ENCODE measurements at regions not wholly inside any gene's neighbourhood (a gene's known extent, or its start where the extent isn't known, plus 50 kb on each side); places are given as distances from the start of the nearest gene placed in this dataset.

- TF ChIP-seq GABPA (IDR thresholded peaks at IDR 0.05; ENCODE audit: borderline replicate concordance, insufficient read depth, low read length) = no peak
- no peak for TF ChIP-seq KDM1A (IDR thresholded peaks at IDR 0.05; ENCODE audit: borderline replicate concordance, low read length)
- TF ChIP-seq BACH1 (IDR thresholded peaks at IDR 0.05; ENCODE audit: low read length) = no peak
- no peak for TF ChIP-seq YY1 (IDR thresholded peaks at IDR 0.05; ENCODE audit: low read depth, low read length)
- TF ChIP-seq SIX5 (IDR thresholded peaks at IDR 0.05; ENCODE audit: low read depth, low read length) = no peak
- no peak for TF ChIP-seq CBX5 (IDR thresholded peaks at IDR 0.05; ENCODE audit: low read depth, low read length)
These were observed 107.0 kb upstream of the ZNF716 start (continued) for GRCh38 chr7:57342954-57343353.

All from H1 (cell line).